ENCODE measurements at regions not wholly inside any gene's neighbourhood (a gene's known extent, or its start where the extent isn't known, plus 50 kb on each side); places are given as distances from the start of the nearest gene placed in this dataset.
"Not testable (repeated sequence)": the region's sequence is repeated elsewhere in the genome, so short reads cannot be mapped to it uniquely, and the experiment has no call there.

GRCh38 chr10:33481184-33481583 lies 146.7 kb upstream of the NRP1 start:
- no peaks in the 10 kb centered on the region for H3K9me3 ChIP-seq (ENCODE audit: low read depth)
- H3K4me3 ChIP-seq: no peak overlapping the region
- in situ Hi-C loops (cut with MboI): no loop called here
- no peak overlapping the region for H3K4me2 ChIP-seq (ENCODE audit: unreplicated experiment)
- H3K9ac ChIP-seq: no peak overlapping the region
- no peak for DNase-seq
- H3K36me3 ChIP-seq (ENCODE audit: low read depth): no peaks in the 10 kb centered on the region
- no peak overlapping the region for H2AFZ ChIP-seq
- H3K4me1 ChIP-seq (ENCODE audit: insufficient read depth): peaks cover 11% of the 10 kb centered on the region; the same call in 1 of the 2 replicates
- no peaks in the 10 kb centered on the region for H3K27me3 ChIP-seq (replicated peaks; ENCODE audit: insufficient read depth)
- H3K9me2 ChIP-seq (ENCODE audit: insufficient read depth): no peaks in the 10 kb centered on the region
- no peaks in the 10 kb centered on the region for H3F3A ChIP-seq (ENCODE audit: insufficient read depth)
- no peak overlapping the region for H3K27ac ChIP-seq
- TF ChIP-seq EZH2phosphoT487 (IDR thresholded peaks at IDR 0.05; ENCODE audit: insufficient read depth, low read depth) (no peak), EZH2 (IDR thresholded peaks at IDR 0.05; ENCODE audit: insufficient read depth, poor library complexity, severe bottlenecking) (no peak)
- WGBS, 2 experiments (ENCODE audit: low coverage in 1 of 2, low lambda C conversion rate in 2 of 2, missing lambda C conversion rate in 2 of 2): 78 to 91% methylated on average over 1 of the region's 1 CpG
- H3K79me2 ChIP-seq (ENCODE audit: insufficient read depth): no peaks in the 10 kb centered on the region
- no peaks in the 10 kb centered on the region for H4K20me1 ChIP-seq (ENCODE audit: insufficient read depth)

GRCh38 chr10:33480417-33480816 lies 145.9 kb upstream of the NRP1 start:
- H4K20me1 ChIP-seq (ENCODE audit: insufficient read depth); H3K4me3 ChIP-seq; H3K27me3 ChIP-seq (replicated peaks; ENCODE audit: insufficient read depth); DNase-seq; H3F3A ChIP-seq (ENCODE audit: insufficient read depth); H3K79me2 ChIP-seq (ENCODE audit: insufficient read depth); in situ Hi-C loops (cut with MboI); H2AFZ ChIP-seq; H3K9ac ChIP-seq; H3K36me3 ChIP-seq (ENCODE audit: low read depth); H3K9me3 ChIP-seq (ENCODE audit: low read depth); H3K9me2 ChIP-seq (ENCODE audit: insufficient read depth); H3K4me2 ChIP-seq (ENCODE audit: unreplicated experiment); H3K27ac ChIP-seq: not testable (repeated sequence)
- H3K4me1 ChIP-seq (ENCODE audit: insufficient read depth): peaks cover 11% of the 10 kb centered on the region; the same call in 1 of the 2 replicates
- 97 to 98% methylated on average over 10 to 23 of the region's 24 CpGs for WGBS, 2 experiments (ENCODE audit: low coverage in 1 of 2, low lambda C conversion rate in 2 of 2, missing lambda C conversion rate in 2 of 2)

- Histone ChIP-seq H2AFZ (no peak overlapping the region), H4K20me1 (ENCODE audit: insufficient read depth) (no peaks in the 10 kb centered on the region), H3K27ac (no peak overlapping the region), H3K4me1 (ENCODE audit: insufficient read depth) (no peaks in the 10 kb centered on the region), H3K9me3 (ENCODE audit: low read depth) (no peaks in the 10 kb centered on the region), H3F3A (ENCODE audit: insufficient read depth) (no peaks in the 10 kb centered on the region), H3K4me3 (no peak overlapping the region), H3K9me2 (ENCODE audit: insufficient read depth) (no peaks in the 10 kb centered on the region), H3K9ac (no peak overlapping the region), H3K36me3 (ENCODE audit: low read depth) (no peaks in the 10 kb centered on the region), H3K79me2 (ENCODE audit: insufficient read depth) (no peaks in the 10 kb centered on the region), H3K27me3 (replicated peaks; ENCODE audit: insufficient read depth) (no peaks in the 10 kb centered on the region), H3K4me2 (ENCODE audit: unreplicated experiment) (no peak overlapping the region)
- no peak for DNase-seq
- in situ Hi-C loops (cut with MboI): no loop called here
- no peak for TF ChIP-seq EZH2phosphoT487 (IDR thresholded peaks at IDR 0.05; ENCODE audit: insufficient read depth, low read depth)
- no peak for TF ChIP-seq EZH2 (IDR thresholded peaks at IDR 0.05; ENCODE audit: insufficient read depth, poor library complexity, severe bottlenecking)
- WGBS, 2 experiments (ENCODE audit: low coverage in 1 of 2, low lambda C conversion rate in 2 of 2, missing lambda C conversion rate in 2 of 2): 81 to 84% methylated on average over 5 of the region's 5 CpGs
Measured at GRCh38 chr10:33478675-33479125, 144.2 kb upstream of the NRP1 start.

GRCh38 chr10:33478089-33478674 lies 143.7 kb upstream of the NRP1 start:
- Histone ChIP-seq H3K4me1 (ENCODE audit: insufficient read depth) (no peaks in the 10 kb centered on the region), H3K9me2 (ENCODE audit: insufficient read depth) (no peaks in the 10 kb centered on the region), H3F3A (ENCODE audit: insufficient read depth) (no peaks in the 10 kb centered on the region), H3K27me3 (replicated peaks; ENCODE audit: insufficient read depth) (no peaks in the 10 kb centered on the region), H3K9ac (no peak overlapping the region), H2AFZ (no peak overlapping the region), H3K27ac (no peak overlapping the region), H3K79me2 (ENCODE audit: insufficient read depth) (no peaks in the 10 kb centered on the region), H3K9me3 (ENCODE audit: low read depth) (no peaks in the 10 kb centered on the region), H3K36me3 (ENCODE audit: low read depth) (no peaks in the 10 kb centered on the region), H4K20me1 (ENCODE audit: insufficient read depth) (no peaks in the 10 kb centered on the region), H3K4me3 (no peak overlapping the region), H3K4me2 (ENCODE audit: unreplicated experiment) (no peak overlapping the region)
- in situ Hi-C loops (cut with MboI): no loop called here
- no peak for DNase-seq
- TF ChIP-seq EZH2phosphoT487 (IDR thresholded peaks at IDR 0.05; ENCODE audit: insufficient read depth, low read depth) (no peak), EZH2 (IDR thresholded peaks at IDR 0.05; ENCODE audit: insufficient read depth, poor library complexity, severe bottlenecking) (no peak)
- WGBS, 2 experiments (ENCODE audit: low coverage in 1 of 2, low lambda C conversion rate in 2 of 2, missing lambda C conversion rate in 2 of 2): 74 to 76% methylated on average over 5 of the region's 5 CpGs
